SK-N-SH (cell line): ENCODE measurements at regions not wholly inside any gene's neighbourhood (a gene's known extent, or its start where the extent isn't known, plus 50 kb on each side); places are given as distances from the start of the nearest gene placed in this dataset.

Experiments used
- CTCF ChIA-PET: fragments of 300-600, 350-600 bp; formaldehyde crosslinking; extraction: SDS; loops from one replicate; lab custom pipeline; 2021; lab: Yijun Ruan, JAX
- POLR2A ChIA-PET: fragments of 350-600 bp; sonication (Branson Sonifier 250); formaldehyde crosslinking; extraction: SDS; loops from one replicate; lab custom pipeline; 2020; ENCODE audit warnings: antibody characterized with exemption, inconsistent platforms; lab: Yijun Ruan, JAX
- DNase-seq: peaks from one replicate; pipeline ENCODE4 v3.0.0; 2012
- H2AFZ ChIP-seq: fragments of 200-600 bp; sonication (generic); 2 replicates; pipeline ENCODE4 v1.8.1; 2016; ENCODE audit warnings: antibody characterized with exemption, mild to moderate bottlenecking, low read depth
- H3F3A ChIP-seq: fragments of 200-600 bp; sonication (generic); replicated peaks from 2 replicates; pipeline ENCODE3; 2016; ENCODE audit warnings: antibody characterized with exemption, mild to moderate bottlenecking; ENCODE audit not compliant: insufficient read depth
- H3K27ac ChIP-seq, 2 experiments: fragments of 200-500 bp in 1 of 2; fragments of 200-600 bp in 1 of 2; sonication (Bioruptor generic) in 1 of 2; sonication (generic), shearing (Covaris generic) in 1 of 2; 2 replicates each; pipeline versions ENCODE4 v1.5.1 to v1.6.1; 2014 to 2016; ENCODE audit warnings: low read depth in 2 of 2, inconsistent platforms in 1 of 2, low read length in 1 of 2, mild to moderate bottlenecking in 1 of 2, mixed read lengths in 1 of 2
- H3K27me3 ChIP-seq: fragments of 200-600 bp; sonication (generic), shearing (Covaris generic); 2 replicates; pipeline ENCODE4 v1.6.1; 2016; ENCODE audit warnings: mixed run types; ENCODE audit not compliant: insufficient read depth
- H3K36me3 ChIP-seq, 2 experiments: fragments of 200-500 bp in 1 of 2; fragments of 200-600 bp in 1 of 2; sonication (Bioruptor generic) in 1 of 2; sonication (generic) in 1 of 2; replicated peaks in 1 of 2; 2 replicates each; pipeline versions ENCODE3 to v1.5.1; 2014 to 2016; ENCODE audit warnings: low read length in 1 of 2, mild to moderate bottlenecking in 1 of 2; ENCODE audit not compliant: insufficient read depth in 2 of 2, control insufficient read depth in 1 of 2
- H3K4me1 ChIP-seq, 2 experiments: fragments of 200-500 bp in 1 of 2; fragments of 200-600 bp in 1 of 2; sonication (Bioruptor generic) in 1 of 2; sonication (generic), shearing (Covaris generic) in 1 of 2; 2 replicates each; pipeline versions ENCODE4 v1.5.1 to v1.6.1; 2014 to 2016; ENCODE audit warnings: low read depth in 1 of 2, low read length in 1 of 2, mixed run types in 1 of 2; ENCODE audit not compliant: insufficient read depth in 2 of 2, control insufficient read depth in 1 of 2
- H3K4me2 ChIP-seq: fragments of 200-600 bp; sonication (generic), shearing (Covaris generic); 2 replicates; pipeline ENCODE4 v1.6.1; 2017; ENCODE audit warnings: mixed run types
- H3K4me3 ChIP-seq, 2 experiments: fragments of 200-500 bp in 1 of 2; fragments of 200-600 bp in 1 of 2; sonication (Bioruptor generic) in 1 of 2; sonication (generic), shearing (Covaris generic) in 1 of 2; 2 replicates each; pipeline versions ENCODE4 v1.5.1 to v1.8.1; 2014 to 2016; ENCODE audit warnings: low read depth in 2 of 2, inconsistent platforms in 1 of 2, low read length in 1 of 2, mild to moderate bottlenecking in 1 of 2, mixed read lengths in 1 of 2, moderate library complexity in 1 of 2
- H3K79me2 ChIP-seq: fragments of 200-600 bp; sonication (generic); 2 replicates; pipeline ENCODE4 v1.8.1; 2017; ENCODE audit warnings: mild to moderate bottlenecking; ENCODE audit not compliant: insufficient read depth
- H3K9ac ChIP-seq: fragments of 200-600 bp; sonication (generic); 2 replicates; pipeline ENCODE4 v1.6.1; 2017; ENCODE audit warnings: mixed run types
- H3K9me2 ChIP-seq: fragments of 200-600 bp; sonication (generic); 2 replicates; pipeline ENCODE4 v1.6.1; 2017; ENCODE audit warnings: mixed run types
- H3K9me3 ChIP-seq: fragments of 200-600 bp; sonication (generic); 2 replicates; pipeline ENCODE4 v1.6.1; 2017; ENCODE audit warnings: mixed run types, mild to moderate bottlenecking, moderate library complexity
- H4K20me1 ChIP-seq: fragments of 200-600 bp; sonication (generic); 2 replicates; pipeline ENCODE4 v1.6.1; 2017; ENCODE audit warnings: mild to moderate bottlenecking, mixed run types; ENCODE audit not compliant: insufficient read depth
- CTCF ChIP-seq: fragments of 200-600 bp; sonication (generic); IDR thresholded peaks from 2 replicates; pipeline ENCODE4 v1.6.1; 2017; ENCODE audit warnings: antibody characterized with exemption, mild to moderate bottlenecking, moderate library complexity
- EZH2phosphoT487 ChIP-seq: fragments of 200-600 bp; sonication (generic); IDR thresholded peaks from 2 replicates; pipeline ENCODE4 v1.6.1; 2017; ENCODE audit warnings: low read depth, mixed run types, mild to moderate bottlenecking, antibody characterized with exemption, moderate library complexity, borderline replicate concordance
- FOXJ3 ChIP-seq: sonication (generic); formaldehyde crosslinking; IDR thresholded peaks from 2 replicates; pipeline ENCODE4 v1.5.1; 2020; ENCODE audit warnings: mild to moderate bottlenecking, missing genetic modification reagents
- IRF3 ChIP-seq: fragments of 150-350 bp; IDR thresholded peaks from 2 replicates; pipeline ENCODE4 v1.6.1; 2016; ENCODE audit warnings: mild to moderate bottlenecking, low read depth, low read length
- MAX ChIP-seq: IDR thresholded peaks from 2 replicates; pipeline ENCODE4 v1.4.0; 2012; ENCODE audit warnings: low read depth
- MXI1 ChIP-seq: IDR thresholded peaks from 2 replicates; pipeline ENCODE4 v1.6.1; 2012; ENCODE audit warnings: mild to moderate bottlenecking, low read depth, low read length, improper control_type of control experiment
- NFIC ChIP-seq: IDR thresholded peaks from 2 replicates; pipeline ENCODE4 v1.4.0; 2012; ENCODE audit warnings: borderline replicate concordance
- PBX3 ChIP-seq: IDR thresholded peaks from 2 replicates; pipeline ENCODE4; 2012
- REST ChIP-seq: IDR thresholded peaks from 2 replicates; pipeline ENCODE4 v1.6.1; 2012; ENCODE audit warnings: mild to moderate bottlenecking, low read depth, low read length, moderate library complexity
- RFX5 ChIP-seq: IDR thresholded peaks from 2 replicates; pipeline ENCODE4 v1.6.1; 2012; ENCODE audit warnings: mild to moderate bottlenecking, improper control_type of control experiment, low read length
- TAF1 ChIP-seq: IDR thresholded peaks from 2 replicates; pipeline ENCODE4 v1.6.1; 2012; ENCODE audit warnings: low read depth, mild to moderate bottlenecking, low read length, moderate library complexity, borderline replicate concordance
- TEAD4 ChIP-seq: IDR thresholded peaks from 2 replicates; pipeline ENCODE4 v1.4.0; 2012; ENCODE audit warnings: mild to moderate bottlenecking, borderline replicate concordance; ENCODE audit not compliant: insufficient read depth
- USF1 ChIP-seq: IDR thresholded peaks from 2 replicates; pipeline ENCODE4 v1.4.0; 2012; ENCODE audit warnings: low read depth, borderline replicate concordance
- YY1 ChIP-seq: IDR thresholded peaks from 2 replicates; pipeline ENCODE4 v1.4.0; 2012; ENCODE audit warnings: low read depth, mild to moderate bottlenecking
- WGBS: methylation state at CpG from one replicate; pipeline ENCODE4 v1.1.6; 2017; ENCODE audit warnings: low lambda C conversion rate; 5-methylcytosine and 5-hydroxymethylcytosine counted together

GRCh38 chr2:100632037-100632436 lies 69.2 kb downstream of the PDCL3 start:
- Histone ChIP-seq H3K27ac (no peak overlapping the region), H3K36me3 (no peaks in the 10 kb centered on the region), H3K4me3 (no peak overlapping the region), H3K79me2 (no peaks in the 10 kb centered on the region), H3K9me2 (no peaks in the 10 kb centered on the region), H3K9ac (no peak overlapping the region), H2AFZ (no peak overlapping the region), H3F3A (no peaks in the 10 kb centered on the region), H3K27me3 (peaks cover 6% of the 10 kb centered on the region; the same call in 1 of the 2 replicates), H3K4me1 (no peaks in the 10 kb centered on the region), H3K9me3 (no peaks in the 10 kb centered on the region), H4K20me1 (no peaks in the 10 kb centered on the region), H3K4me2 (no peak overlapping the region)
- no peak for DNase-seq
- ChIA-PET POLR2A (no interaction called here), CTCF (interaction anchor here (0.9 to 1.3 kb wide), 4 partner anchors 11 to 225 kb away, joined by 3 read pairs; no protein-coding TSS in a partner anchor)
- TF ChIP-seq MAX (no peak), NFIC (no peak), TEAD4 (no peak), TAF1 (no peak), CTCF (no peak), EZH2phosphoT487 (no peak), RFX5 (no peak), YY1 (no peak), IRF3 (no peak), MXI1 (no peak), FOXJ3 (CRISPR knock-in tag) (no peak)
- WGBS, result 62% methylated on average over 7 of the region's 7 CpGs

GRCh38 chr2:100632759-100633158 lies 70.0 kb downstream of the PDCL3 start:
- Histone ChIP-seq H3K27ac (no peak overlapping the region), H3K4me3 (no peak overlapping the region; a peak in 1 of 4 replicates), H3K9ac (no peak overlapping the region), H2AFZ (no peak overlapping the region), H3K9me2 (no peaks in the 10 kb centered on the region), H3K9me3 (no peaks in the 10 kb centered on the region), H3K4me2 (no peak overlapping the region), H3K27me3 (no peaks in the 10 kb centered on the region; the same call in 1 of the 2 replicates), H3K4me1 (no peaks in the 10 kb centered on the region), H3F3A (no peaks in the 10 kb centered on the region), H3K79me2 (no peaks in the 10 kb centered on the region), H3K36me3 (no peaks in the 10 kb centered on the region), H4K20me1 (no peaks in the 10 kb centered on the region)
- 81% methylated on average over 4 of the region's 4 CpGs for WGBS
- CTCF ChIA-PET, result interaction anchor here (0.9 to 1.3 kb wide), 5 partner anchors 10 to 224 kb away, joined by 3 read pairs; no protein-coding TSS in a partner anchor
- TF ChIP-seq REST (no peak), USF1 (no peak), PBX3 (no peak)
- no peak for DNase-seq
- POLR2A ChIA-PET, result no interaction called here
